ENCODE measurements at regions not wholly inside any gene's neighbourhood (a gene's known extent, or its start where the extent isn't known, plus 50 kb on each side); places are given as distances from the start of the nearest gene placed in this dataset.

DNA sequence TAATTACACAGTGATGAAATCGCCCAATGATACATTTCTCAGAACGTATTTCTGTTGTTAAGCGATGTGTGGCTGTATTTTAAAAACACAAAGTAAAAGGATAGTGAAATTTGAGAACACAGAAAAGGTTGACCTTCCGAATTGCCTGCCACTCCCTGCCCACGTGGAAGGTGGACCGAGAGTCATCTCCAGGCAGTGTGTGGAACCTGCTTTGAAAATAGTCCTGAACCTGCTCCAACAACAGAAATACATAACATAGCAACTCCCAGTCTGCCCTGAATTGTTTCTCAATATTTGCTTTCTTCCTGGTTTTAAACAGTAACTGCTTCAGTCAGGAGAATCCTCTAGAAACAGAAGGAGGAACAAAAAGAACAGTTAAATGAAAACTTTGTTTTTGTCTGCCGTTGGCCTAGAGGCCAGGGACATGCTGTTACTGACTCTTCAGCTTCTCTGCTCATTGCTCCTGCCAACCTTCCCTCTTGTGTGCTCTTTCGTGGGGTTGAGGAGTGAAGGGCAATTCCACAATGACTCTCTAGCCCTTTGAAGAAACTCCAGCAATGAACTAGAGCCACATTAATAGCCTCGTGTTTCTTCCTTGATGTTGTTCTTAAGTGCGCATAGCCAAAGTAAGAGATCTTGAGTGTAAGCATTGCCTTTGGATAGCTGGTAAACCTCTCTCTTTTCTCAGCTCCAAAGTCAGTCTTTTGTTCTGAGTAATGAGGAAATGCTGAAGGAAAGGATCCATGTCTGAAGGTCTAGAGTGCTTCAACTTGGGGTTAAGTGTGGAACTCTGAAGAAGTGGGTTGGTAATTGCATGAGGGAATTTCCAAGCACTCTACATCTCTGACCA, 452.5 kb upstream of the CCL2 start:
- no peaks in the 10 kb centered on the region for H3K9me3 ChIP-seq (replicated peaks in 1 of 3)
- no peak overlapping the region for H3K4me3 ChIP-seq
- no peaks in the 10 kb centered on the region for H3K36me3 ChIP-seq (replicated peaks in 1 of 2)
- peak overlapping the region in 2 of 5 donors; percentile 17 to 44 for H3K27ac ChIP-seq
- peaks cover 3% of the 10 kb centered on the region for H3K27me3 ChIP-seq
- TF ChIP-seq CTCF (IDR thresholded peaks at IDR 0.05) (no peak), POLR2A (IDR thresholded peaks at IDR 0.05) (no peak)
- intact Hi-C loops (cut with DNase I), result no loop called here
- no peak for DNase-seq
- 61 to 64% (median 62%) methylated on average over 10 of the region's 10 CpGs for WGBS, 4 donors
- peaks cover 0 to 4% of the 10 kb centered on the region in 2 donors for H3K4me1 ChIP-seq (replicated peaks in 1 of 2)

- Histone ChIP-seq H3K36me3 (replicated peaks in 1 of 2) (no peaks in the 10 kb centered on the region), H3K4me3 (no peak overlapping the region), H3K9me3 (replicated peaks in 1 of 3) (no peaks in the 10 kb centered on the region), H3K4me1 (replicated peaks in 1 of 2) (peaks cover 0 to 4% of the 10 kb centered on the region in 2 donors), H3K27ac (peak overlapping the region in 1 of 5 donors; percentile 17), H3K27me3 (peaks cover 3% of the 10 kb centered on the region)
- TF ChIP-seq CTCF (IDR thresholded peaks at IDR 0.05), result no peak
- TF ChIP-seq POLR2A (IDR thresholded peaks at IDR 0.05), result no peak
- WGBS, 4 donors, result 50 to 56% (median 52%) methylated on average over 2 of the region's 2 CpGs
- intact Hi-C loops (cut with DNase I), result no loop called here
- DNase-seq, result no peak
These were observed 451.8 kb upstream of the CCL2 start for GRCh38 chr17:33803199-33803685.

DNA sequence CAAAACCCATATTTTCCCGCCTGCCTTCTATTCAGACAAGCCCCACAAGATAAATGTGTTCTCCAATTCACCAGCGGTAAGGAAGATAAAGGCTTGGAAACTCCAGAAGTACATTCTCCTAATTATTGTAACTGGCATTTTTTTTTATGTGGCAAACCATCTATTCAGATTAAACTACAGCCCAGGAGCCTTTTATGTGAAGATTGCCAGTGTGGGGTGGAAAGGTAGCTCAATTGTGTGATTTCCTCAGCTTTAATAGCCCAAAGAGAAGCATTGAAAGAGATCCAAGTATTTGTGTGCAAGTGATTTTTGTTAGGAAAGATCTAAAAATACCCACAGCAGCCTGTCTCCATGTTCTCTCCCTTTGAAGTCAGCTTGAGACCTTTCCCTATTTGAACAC, 451.4 kb upstream of the CCL2 start:
- peaks cover 3% of the 10 kb centered on the region for H3K27me3 ChIP-seq
- intact Hi-C loops (cut with DNase I), result no loop called here
- H3K9me3 ChIP-seq (replicated peaks in 1 of 3), result no peaks in the 10 kb centered on the region
- 17 to 37% (median 21%) methylated on average over 2 of the region's 2 CpGs for WGBS, 4 donors
- DNase-seq, result no peak
- no peak overlapping the region for H3K27ac ChIP-seq
- peaks cover 0 to 4% of the 10 kb centered on the region in 2 donors for H3K4me1 ChIP-seq (replicated peaks in 1 of 2)
- no peak overlapping the region for H3K4me3 ChIP-seq
- no peak for TF ChIP-seq POLR2A (IDR thresholded peaks at IDR 0.05)
- no peak for TF ChIP-seq CTCF (IDR thresholded peaks at IDR 0.05)
- H3K36me3 ChIP-seq (replicated peaks in 1 of 2), result no peaks in the 10 kb centered on the region

DNA sequence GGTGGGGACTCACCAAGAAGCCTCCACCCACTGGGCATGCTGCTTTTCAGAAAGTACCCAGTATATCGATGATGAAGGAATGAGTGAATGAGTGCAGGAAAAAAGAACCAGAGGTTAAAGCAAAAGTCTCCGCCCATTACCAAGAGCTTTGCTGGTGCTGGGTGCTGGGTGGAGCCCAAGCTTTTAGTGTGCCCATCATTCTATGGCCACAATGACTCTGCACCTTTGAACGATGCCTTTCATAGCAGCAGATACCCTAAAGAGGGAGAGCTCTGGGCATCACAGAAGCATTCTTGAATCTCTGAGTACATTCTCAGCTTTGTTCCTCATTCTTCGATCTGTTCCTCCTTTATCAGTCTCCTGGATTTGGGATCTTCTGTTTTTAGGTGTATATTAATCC, 450.7 kb upstream of the CCL2 start:
- WGBS, 4 donors, result 58 to 70% (median 68%) methylated on average over 4 of the region's 4 CpGs
- DNase-seq, result no peak
- intact Hi-C loops (cut with DNase I), result no loop called here

More for the DNA sequence above, 450.7 kb upstream of the CCL2 start:
- TF ChIP-seq CTCF (IDR thresholded peaks at IDR 0.05), result no peak
- no peak for TF ChIP-seq POLR2A (IDR thresholded peaks at IDR 0.05)
- no peaks in the 10 kb centered on the region for H3K36me3 ChIP-seq (replicated peaks in 1 of 2)
- no peak overlapping the region for H3K4me3 ChIP-seq
- H3K4me1 ChIP-seq (replicated peaks in 1 of 2), result peaks cover 0 to 4% of the 10 kb centered on the region in 2 donors
- no peaks in the 10 kb centered on the region for H3K9me3 ChIP-seq (replicated peaks in 1 of 3)
- H3K27ac ChIP-seq, result no peak overlapping the region
- peaks cover 3% of the 10 kb centered on the region for H3K27me3 ChIP-seq
